KBM-7 (cell line): ENCODE measurements at regions not wholly inside any gene's neighbourhood (a gene's known extent, or its start where the extent isn't known, plus 50 kb on each side); places are given as distances from the start of the nearest gene placed in this dataset.

ENCODE experiments used
- DNase-seq: peaks from one replicate; pipeline ENCODE4 v3.0.0-alpha.2; 2015
- in situ Hi-C: fragments of 300-500 bp; cut with MboI; formaldehyde crosslinking; loops from 2 replicates; pipeline ENCODE4 v1.14.3; 2020; ENCODE audit warnings: low sequenced_read_pairs, low pct_unique_long_range_greater_than_20kb, mixed read lengths

GRCh38 chr11:26835611-26836010, 113.8 kb upstream of the SLC5A12 start:
- in situ Hi-C loops: no loop called here
- no peak for DNase-seq

GRCh38 chr11:26837154-26837553, 115.3 kb upstream of the SLC5A12 start:
- no peak for DNase-seq
- in situ Hi-C loops: no loop called here

- in situ Hi-C loops: no loop called here
Observed at GRCh38 chr11:26839911-26840698, 118.2 kb upstream of the SLC5A12 start.

GRCh38 chr11:26841818-26842473, 120.1 kb upstream of the SLC5A12 start:
- DNase-seq: no peak
- in situ Hi-C loops: no loop called here

More at GRCh38 chr11:26839911-26840698, 118.2 kb upstream of the SLC5A12 start:
- no peak for DNase-seq

GRCh38 chr11:26842478-26843282, 120.8 kb upstream of the SLC5A12 start:
- in situ Hi-C loops: no loop called here
- no peak for DNase-seq

- in situ Hi-C loops: no loop called here
- no peak for DNase-seq
Observed at GRCh38 chr11:26843539-26843938, 121.7 kb upstream of the SLC5A12 start.

- no peak for DNase-seq
- in situ Hi-C loops: no loop called here
Observed at GRCh38 chr11:26844963-26845362, 123.1 kb upstream of the SLC5A12 start.

GRCh38 chr11:26846227-26846626, 124.4 kb upstream of the SLC5A12 start:
- in situ Hi-C loops: no loop called here

GRCh38 chr11:26847459-26847858, 125.6 kb upstream of the SLC5A12 start:
- DNase-seq: no peak

More at GRCh38 chr11:26846227-26846626, 124.4 kb upstream of the SLC5A12 start:
- DNase-seq: no peak

GRCh38 chr11:26847977-26848376, 126.1 kb upstream of the SLC5A12 start:
- no peak for DNase-seq
- in situ Hi-C loops: no loop called here

More at GRCh38 chr11:26847459-26847858, 125.6 kb upstream of the SLC5A12 start:
- in situ Hi-C loops: no loop called here

GRCh38 chr11:26849036-26849435, 127.2 kb upstream of the SLC5A12 start:
- DNase-seq: no peak
- in situ Hi-C loops: no loop called here

GRCh38 chr11:26851291-26851690, 129.4 kb upstream of the SLC5A12 start:
- DNase-seq: no peak
- in situ Hi-C loops: no loop called here

GRCh38 chr11:26851696-26852095, 129.8 kb upstream of the SLC5A12 start:
- DNase-seq: no peak

GRCh38 chr11:26858098-26858497, 135.8 kb upstream of the FIBIN start:
- in situ Hi-C loops: no loop called here

More at GRCh38 chr11:26851696-26852095, 129.8 kb upstream of the SLC5A12 start:
- in situ Hi-C loops: no loop called here

GRCh38 chr11:26859416-26859815, 134.5 kb upstream of the FIBIN start:
- no peak for DNase-seq
- in situ Hi-C loops: no loop called here

More at GRCh38 chr11:26858098-26858497, 135.8 kb upstream of the FIBIN start:
- no peak for DNase-seq

- in situ Hi-C loops: no loop called here
- no peak for DNase-seq
Observed at GRCh38 chr11:26860091-26860780, 133.7 kb upstream of the FIBIN start.

- in situ Hi-C loops: no loop called here
Observed at GRCh38 chr11:26860895-26861294, 133.0 kb upstream of the FIBIN start.

GRCh38 chr11:26862801-26863200, 131.1 kb upstream of the FIBIN start:
- in situ Hi-C loops: no loop called here

More at GRCh38 chr11:26860895-26861294, 133.0 kb upstream of the FIBIN start:
- DNase-seq: no peak

GRCh38 chr11:26865703-26866102, 128.2 kb upstream of the FIBIN start:
- DNase-seq: no peak
- in situ Hi-C loops: no loop called here

More at GRCh38 chr11:26862801-26863200, 131.1 kb upstream of the FIBIN start:
- DNase-seq: no peak
